Neutrophil (primary cell): ENCODE measurements at regions not wholly inside any gene's neighbourhood (a gene's known extent, or its start where the extent isn't known, plus 50 kb on each side); places are given as distances from the start of the nearest gene placed in this dataset.

Source experiments
- H3K27ac ChIP-seq: fragments of 200-600 bp; sonication (generic); 2 replicates; pipeline ENCODE4 v1.5.1; 2016; ENCODE audit warnings: mild to moderate bottlenecking, moderate library complexity
- H3K27me3 ChIP-seq: fragments of 200-600 bp; sonication (generic); 2 replicates; pipeline ENCODE4 v1.6.0; 2016; ENCODE audit warnings: mild to moderate bottlenecking
- H3K36me3 ChIP-seq: fragments of 200-600 bp; sonication (generic); 2 replicates; pipeline ENCODE4 v1.5.1; 2017
- H3K4me1 ChIP-seq, 2 experiments: fragments of 200-600 bp in 1 of 2; sonication (generic) in 1 of 2; 1 replicate in 1 of 2; 2 replicates in 1 of 2; pipeline versions ENCODE4 v1.5.1 to v1.6.1; 2013 to 2016; ENCODE audit warnings: low read depth in 1 of 2, low read length in 1 of 2, mild to moderate bottlenecking in 1 of 2, moderate library complexity in 1 of 2; ENCODE audit not compliant: control insufficient read depth in 1 of 2, insufficient read depth in 1 of 2
- H3K4me3 ChIP-seq, 2 experiments: fragments of 200-600 bp in 1 of 2; sonication (generic) in 1 of 2; 1 replicate in 1 of 2; 2 replicates in 1 of 2; pipeline ENCODE4 v1.5.1; 2013 to 2016; ENCODE audit warnings: low read depth in 1 of 2, low read length in 1 of 2, mild to moderate bottlenecking in 1 of 2, moderate library complexity in 1 of 2
- H3K9me3 ChIP-seq: fragments of 200-600 bp; sonication (generic); 2 replicates; pipeline ENCODE4 v1.5.1; 2016
- TF ChIP-seq, protein P1 (sequence below): fragments of 200-600 bp; sonication (generic); IDR thresholded peaks from 2 replicates; pipeline ENCODE4 v1.5.1; 2016; ENCODE audit warnings: antibody characterized with exemption

DNA sequence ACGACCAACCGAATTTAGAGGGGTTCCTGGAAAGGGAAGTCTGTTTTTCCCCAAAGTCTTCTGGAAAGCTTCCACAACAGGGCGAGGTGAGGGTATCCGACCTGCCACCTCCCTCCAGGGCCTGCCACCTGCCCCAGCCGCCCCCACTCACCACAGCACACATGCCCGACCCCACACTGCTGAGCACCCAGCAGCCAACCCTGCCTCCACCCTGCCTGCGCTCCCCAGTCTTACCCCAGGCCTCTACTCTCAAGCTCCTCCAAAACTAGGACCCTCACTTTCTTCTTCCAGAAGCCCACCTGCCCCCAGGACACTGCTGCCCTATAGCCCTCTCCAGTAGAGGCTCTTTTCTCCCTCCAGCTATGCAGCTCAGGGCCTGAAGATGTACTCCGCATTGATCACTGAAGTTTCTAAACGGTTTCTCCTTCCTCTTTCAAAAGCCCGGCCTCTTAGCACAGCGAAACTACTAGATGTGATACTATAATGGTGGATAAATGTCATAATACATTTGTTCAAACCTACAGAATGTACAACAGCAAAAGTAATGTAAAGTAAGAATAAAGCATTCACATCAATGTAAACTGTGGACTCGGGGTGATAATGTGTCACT, 128.8 kb upstream of the SLC1A4 start:
- peak overlapping the region; percentile 97 for H3K27ac ChIP-seq
- H3K36me3 ChIP-seq: no peaks in the 10 kb centered on the region
- peaks cover 87 to 99% of the 10 kb centered on the region in 2 experiments for H3K4me1 ChIP-seq
- peak overlapping the region; percentile 53 to 68 for H3K4me3 ChIP-seq
- TF ChIP-seq, protein P1, sequence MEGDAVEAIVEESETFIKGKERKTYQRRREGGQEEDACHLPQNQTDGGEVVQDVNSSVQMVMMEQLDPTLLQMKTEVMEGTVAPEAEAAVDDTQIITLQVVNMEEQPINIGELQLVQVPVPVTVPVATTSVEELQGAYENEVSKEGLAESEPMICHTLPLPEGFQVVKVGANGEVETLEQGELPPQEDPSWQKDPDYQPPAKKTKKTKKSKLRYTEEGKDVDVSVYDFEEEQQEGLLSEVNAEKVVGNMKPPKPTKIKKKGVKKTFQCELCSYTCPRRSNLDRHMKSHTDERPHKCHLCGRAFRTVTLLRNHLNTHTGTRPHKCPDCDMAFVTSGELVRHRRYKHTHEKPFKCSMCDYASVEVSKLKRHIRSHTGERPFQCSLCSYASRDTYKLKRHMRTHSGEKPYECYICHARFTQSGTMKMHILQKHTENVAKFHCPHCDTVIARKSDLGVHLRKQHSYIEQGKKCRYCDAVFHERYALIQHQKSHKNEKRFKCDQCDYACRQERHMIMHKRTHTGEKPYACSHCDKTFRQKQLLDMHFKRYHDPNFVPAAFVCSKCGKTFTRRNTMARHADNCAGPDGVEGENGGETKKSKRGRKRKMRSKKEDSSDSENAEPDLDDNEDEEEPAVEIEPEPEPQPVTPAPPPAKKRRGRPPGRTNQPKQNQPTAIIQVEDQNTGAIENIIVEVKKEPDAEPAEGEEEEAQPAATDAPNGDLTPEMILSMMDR: no peak
- no peaks in the 10 kb centered on the region for H3K27me3 ChIP-seq
- H3K9me3 ChIP-seq: no peaks in the 10 kb centered on the region

DNA sequence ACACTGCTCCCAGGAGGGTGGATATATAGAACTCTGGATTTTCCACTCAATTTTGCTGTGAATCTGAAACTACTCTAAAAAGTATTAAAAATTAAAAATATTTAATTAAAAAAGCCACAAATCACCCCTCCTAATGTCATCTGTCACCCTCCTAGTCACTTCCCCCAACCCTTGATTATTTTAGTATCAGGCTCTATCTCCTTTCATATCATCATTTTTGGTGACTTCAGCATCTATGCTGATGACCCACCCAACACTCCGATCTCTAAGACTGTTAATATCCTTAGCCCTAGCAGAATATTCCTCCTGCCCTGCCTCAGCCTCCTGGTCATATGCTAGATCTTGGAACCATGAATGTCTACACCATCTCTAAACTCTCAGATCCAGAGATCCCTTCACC, 128.3 kb upstream of the SLC1A4 start:
- H3K9me3 ChIP-seq: no peaks in the 10 kb centered on the region
- H3K27me3 ChIP-seq: no peaks in the 10 kb centered on the region
- peaks cover 88 to 99% of the 10 kb centered on the region in 2 experiments for H3K4me1 ChIP-seq
- TF ChIP-seq, protein P1: no peak
- peak overlapping the region; percentile 12 to 68 for H3K4me3 ChIP-seq
- peak overlapping the region; percentile 97 for H3K27ac ChIP-seq
- no peaks in the 10 kb centered on the region for H3K36me3 ChIP-seq

DNA sequence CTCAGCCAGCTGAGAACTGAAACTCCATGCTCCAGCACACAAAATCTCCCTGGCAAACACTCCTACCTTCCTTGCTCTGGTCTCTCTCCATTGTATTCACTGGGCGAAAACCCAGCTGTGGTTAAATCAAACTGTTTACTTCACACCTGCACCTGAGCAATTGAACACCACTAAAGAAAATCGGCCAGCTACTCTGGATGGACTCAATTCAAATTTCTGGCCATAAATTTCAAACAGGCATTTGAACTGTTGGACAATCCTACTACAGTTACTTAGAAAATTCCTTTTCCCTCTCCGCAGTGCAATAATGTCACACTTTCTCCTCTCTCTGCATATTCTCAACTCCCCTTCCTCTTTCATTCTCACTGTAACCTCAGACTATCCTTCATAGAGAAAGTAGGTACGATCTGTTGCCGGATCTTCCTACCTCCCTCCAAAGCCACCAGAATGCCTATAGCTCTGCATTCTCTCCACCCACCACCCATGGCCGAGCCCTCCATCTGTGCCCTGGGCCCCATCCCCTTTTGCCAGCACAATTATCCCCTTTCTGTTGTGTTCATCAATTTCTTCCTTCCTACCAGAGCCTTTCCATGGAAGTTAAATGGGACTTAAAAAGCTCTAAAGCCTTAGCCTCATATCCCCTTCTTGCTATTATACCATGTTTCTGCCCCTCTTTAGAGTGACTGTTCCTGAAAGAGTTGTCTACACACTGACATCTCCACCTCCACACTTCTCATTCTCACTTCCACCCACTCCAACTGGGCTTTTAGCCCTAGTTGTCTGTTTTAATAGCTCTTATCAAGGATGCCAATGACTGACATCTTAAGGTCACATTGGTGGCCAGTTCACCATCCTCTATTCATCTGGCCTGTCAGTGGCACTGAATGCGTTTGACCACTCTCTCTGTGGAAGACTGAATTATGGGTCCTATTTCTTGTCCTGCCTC, 127.5 kb upstream of the SLC1A4 start:
- H3K27me3 ChIP-seq: no peaks in the 10 kb centered on the region
- peak overlapping the region; percentile 12 to 68 for H3K4me3 ChIP-seq
- H3K4me1 ChIP-seq: peaks cover 87 to 93% of the 10 kb centered on the region in 2 experiments
- TF ChIP-seq, protein P1: no peak
- H3K9me3 ChIP-seq: no peaks in the 10 kb centered on the region
- no peaks in the 10 kb centered on the region for H3K36me3 ChIP-seq
- H3K27ac ChIP-seq: peak overlapping the region; percentile 97

DNA sequence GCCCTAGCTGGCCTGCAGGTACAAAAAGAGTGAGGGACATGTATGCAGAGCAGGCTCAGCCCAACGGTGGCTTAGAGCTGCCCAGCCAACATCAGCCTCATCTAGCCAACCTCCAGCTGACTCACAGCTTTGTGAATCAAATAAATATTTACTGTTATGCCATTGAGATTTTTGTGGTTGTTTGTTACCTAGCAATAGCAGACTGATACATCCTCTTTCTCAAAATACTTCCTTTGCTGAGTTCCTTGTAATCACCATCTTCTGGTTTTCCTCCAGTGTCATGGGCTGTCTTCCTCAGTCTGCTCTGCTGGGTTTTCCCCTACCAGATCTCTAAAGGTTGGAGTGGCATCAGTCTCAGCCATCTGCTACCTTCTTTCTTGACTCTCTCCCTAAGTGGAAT, 126.6 kb upstream of the SLC1A4 start:
- Histone ChIP-seq H3K4me3 (peak overlapping the region; percentile 9 to 68), H3K27me3 (no peaks in the 10 kb centered on the region), H3K9me3 (no peaks in the 10 kb centered on the region), H3K36me3 (no peaks in the 10 kb centered on the region), H3K27ac (peak overlapping the region; percentile 97), H3K4me1 (peaks cover 78 to 84% of the 10 kb centered on the region in 2 experiments)
- TF ChIP-seq, protein P1: peak; percentile 14

DNA sequence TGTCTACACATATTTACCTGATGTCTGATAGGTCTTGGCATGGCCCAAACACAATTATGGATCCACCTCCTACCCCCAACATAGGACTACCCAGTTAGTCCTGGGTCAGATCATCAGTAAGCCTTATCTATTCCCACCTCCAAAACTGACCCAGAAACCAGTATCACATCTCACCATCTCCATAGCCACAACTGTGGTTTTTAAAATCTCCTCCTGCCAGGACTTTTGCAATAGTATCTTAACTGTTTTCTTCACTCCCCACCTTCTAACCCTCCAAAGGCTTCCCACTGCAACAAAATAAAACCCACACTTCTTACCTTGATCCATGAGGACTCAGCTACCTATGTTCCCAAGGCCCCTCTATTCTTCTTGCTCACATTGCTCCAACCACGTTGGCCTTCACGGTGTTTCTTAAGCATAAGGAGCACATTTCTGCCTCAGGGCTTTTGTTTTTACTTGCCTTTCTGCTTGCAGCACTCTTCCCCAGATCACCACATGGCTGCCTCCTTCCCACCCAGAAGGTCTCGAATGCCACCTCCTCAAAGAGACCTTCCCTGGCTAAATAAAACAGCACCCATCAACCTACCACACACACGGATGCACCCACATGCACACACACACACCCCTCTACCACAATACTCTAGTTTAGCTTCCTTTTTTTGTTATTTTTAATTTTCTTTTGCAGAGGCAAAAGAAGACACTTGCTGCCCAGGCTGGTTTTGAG, 125.9 kb upstream of the SLC1A4 start:
- Histone ChIP-seq H3K27ac (peak overlapping the region; percentile 97), H3K4me3 (peak overlapping the region in 1 of 2 experiments; percentile 68), H3K4me1 (peaks cover 72 to 77% of the 10 kb centered on the region in 2 experiments)

More for the DNA sequence above, 125.9 kb upstream of the SLC1A4 start:
- TF ChIP-seq, protein P1: no peak
- no peaks in the 10 kb centered on the region for H3K27me3 ChIP-seq
- H3K36me3 ChIP-seq: no peaks in the 10 kb centered on the region
- no peaks in the 10 kb centered on the region for H3K9me3 ChIP-seq
